Inflammatory macrophage treated with lipopolysaccharide for 4 hours (primary cell): ENCODE measurements at regions not wholly inside any gene's neighbourhood (a gene's known extent, or its start where the extent isn't known, plus 50 kb on each side); places are given as distances from the start of the nearest gene placed in this dataset.

ENCODE experiments used
- DNase-seq: peaks from one replicate; pipeline ENCODE4 v3.0.0-alpha.2; 2020

DNA sequence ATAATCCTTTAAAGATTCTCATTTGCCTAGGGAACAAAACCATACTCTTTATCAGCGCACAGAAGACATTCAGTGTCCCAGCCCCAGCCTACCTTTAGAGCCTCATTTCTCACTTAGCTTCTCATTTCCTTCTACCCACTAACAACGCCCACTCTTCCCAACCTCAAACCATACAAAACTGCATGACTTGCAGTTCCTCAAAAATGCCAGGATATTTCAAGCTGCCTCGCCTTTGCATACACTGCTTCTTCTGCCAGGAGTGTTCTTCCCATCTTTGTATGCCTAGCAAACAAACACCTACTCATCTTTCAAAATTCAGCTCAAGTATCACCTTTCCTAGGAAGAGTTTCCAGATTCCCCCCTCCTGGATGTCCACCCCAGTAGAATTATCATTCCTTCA is 129.9 kb upstream of the ADGRL3 start:
- DNase-seq: peak; percentile 3

- no peak for DNase-seq
Observed at GRCh38 chr4:61079427-61079826, 120.7 kb upstream of the ADGRL3 start.

- DNase-seq: no peak
Observed at GRCh38 chr4:61079976-61080375, 120.2 kb upstream of the ADGRL3 start.

DNA sequence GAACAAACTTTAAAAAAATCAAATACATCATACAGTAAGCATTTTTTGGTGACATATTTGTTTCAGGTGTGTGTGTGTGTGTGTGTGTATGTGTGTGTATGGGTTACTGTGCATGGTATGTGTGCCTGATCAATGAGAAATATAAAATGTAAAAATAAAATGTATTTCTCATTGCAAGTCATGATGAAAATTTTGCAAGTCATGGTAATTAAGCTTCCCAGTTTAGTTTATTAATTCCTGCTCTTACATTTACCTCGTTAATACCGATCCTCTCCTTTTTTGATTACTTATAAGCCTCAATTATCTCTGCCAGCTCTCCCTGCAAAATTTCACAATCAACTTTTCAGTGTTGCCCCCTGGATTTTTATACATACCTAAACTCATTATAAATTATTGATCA is 114.6 kb upstream of the ADGRL3 start:
- no peak for DNase-seq

GRCh38 chr4:61086357-61086756 is 113.8 kb upstream of the ADGRL3 start:
- no peak for DNase-seq

GRCh38 chr4:61086979-61087378 is 113.1 kb upstream of the ADGRL3 start:
- DNase-seq: no peak

DNA sequence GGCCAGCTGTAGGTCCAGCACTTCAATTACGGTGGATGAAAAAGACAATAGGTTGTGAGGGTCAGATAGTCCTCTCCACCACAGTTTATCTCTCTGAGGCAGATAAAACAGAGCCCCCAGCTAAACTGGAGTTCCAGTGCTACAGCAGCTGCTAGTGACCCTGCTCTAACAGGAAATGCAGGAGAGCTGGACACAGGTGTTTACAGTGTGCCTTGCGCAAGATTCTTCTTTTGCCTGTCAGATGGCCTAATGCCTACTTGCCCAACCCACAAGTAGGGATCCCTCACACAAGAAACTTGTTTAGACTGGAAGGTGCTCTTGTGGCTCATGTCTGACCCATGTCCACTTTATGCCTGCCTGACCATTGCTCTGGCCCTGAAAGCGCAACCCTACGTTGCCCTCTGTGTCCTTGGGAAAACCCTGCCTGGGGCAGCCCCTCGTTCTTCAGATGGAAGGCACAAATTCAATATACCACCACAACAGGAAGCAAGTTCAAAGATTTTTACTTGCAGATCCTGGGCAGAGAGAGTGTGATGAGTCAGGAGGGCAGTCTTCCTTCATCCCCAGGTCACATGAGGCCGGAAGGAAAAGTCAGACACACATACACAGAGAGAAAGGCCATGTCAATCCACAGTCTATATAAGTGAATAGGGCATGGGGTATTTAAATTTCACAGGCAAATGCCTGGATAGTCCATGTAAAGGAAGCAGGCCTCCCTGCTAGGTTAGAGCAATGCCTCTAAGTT is 105.1 kb upstream of the ADGRL3 start:
- DNase-seq: no peak

DNA sequence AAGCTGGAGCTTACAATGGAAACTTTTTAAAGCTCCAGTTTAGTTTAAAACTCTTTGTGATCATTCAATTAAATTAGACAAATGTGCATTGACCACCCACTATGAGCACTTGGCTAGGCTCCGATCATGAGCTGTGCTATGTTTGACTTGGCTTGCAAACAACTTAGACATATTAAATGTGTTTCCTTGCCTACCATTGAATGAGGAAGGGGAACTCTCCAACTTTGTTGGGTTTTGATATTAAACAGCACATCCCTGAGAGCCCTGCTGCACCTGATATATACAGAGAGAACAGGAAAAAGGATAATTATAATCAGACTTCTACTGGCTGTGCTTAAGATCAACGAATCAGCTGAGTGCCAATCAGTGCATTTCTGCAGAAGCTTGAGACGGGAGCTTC is 71.4 kb upstream of the ADGRL3 start:
- no peak for DNase-seq

- no peak for DNase-seq
Observed at GRCh38 chr4:61129971-61130370, 70.2 kb upstream of the ADGRL3 start.

GRCh38 chr4:61143461-61143860 is 56.7 kb upstream of the ADGRL3 start:
- no peak for DNase-seq

- peak; percentile 33 for DNase-seq
Observed at GRCh38 chr4:61149278-61149677, 50.8 kb upstream of the ADGRL3 start.
